Keratinocyte (primary cell): ENCODE measurements at regions not wholly inside any gene's neighbourhood (a gene's known extent, or its start where the extent isn't known, plus 50 kb on each side); places are given as distances from the start of the nearest gene placed in this dataset.

Experiments used
- DNase-seq: peaks from one replicate; pipeline ENCODE4 v3.0.0-alpha.2; 2011; ENCODE audit warnings: low read depth, missing footprints, low spot score
- FAIRE-seq: peaks from 2 replicates; lab custom pipeline; 2011; peaks lifted over from hg19 to GRCh38; lab: Jason Lieb, UNC
- H2AFZ ChIP-seq: 2 replicates; pipeline ENCODE4 v1.6.0; 2012; ENCODE audit warnings: low read length, control low read depth, inconsistent platforms; ENCODE audit not compliant: control insufficient read depth
- H3K27ac ChIP-seq: 2 replicates; pipeline ENCODE4 v1.5.1; 2011; ENCODE audit warnings: low read length; ENCODE audit not compliant: control insufficient read depth, insufficient read depth
- H3K27me3 ChIP-seq: 3 replicates; pipeline ENCODE4 v1.6.0; 2011; ENCODE audit warnings: low read length; ENCODE audit not compliant: control insufficient read depth, insufficient read depth; ENCODE audit errors: extremely low read depth
- H3K36me3 ChIP-seq, 2 experiments: 2 replicates in 1 of 2; 3 replicates in 1 of 2; pipeline ENCODE4 v1.5.1; 2011; ENCODE audit warnings: low read length in 2 of 2, mild to moderate bottlenecking in 1 of 2; ENCODE audit not compliant: control insufficient read depth in 2 of 2, insufficient read depth in 2 of 2; ENCODE audit errors: extremely low read depth in 1 of 2
- H3K4me1 ChIP-seq: 3 replicates; pipeline ENCODE4 v1.5.1; 2011; ENCODE audit warnings: low read length; ENCODE audit not compliant: control insufficient read depth, insufficient read depth; ENCODE audit errors: extremely low read depth
- H3K4me2 ChIP-seq: 3 replicates; pipeline ENCODE4 v1.6.0; 2011; ENCODE audit warnings: low read depth, low read length; ENCODE audit not compliant: control insufficient read depth, insufficient read depth; ENCODE audit errors: extremely low read depth
- H3K4me3 ChIP-seq, 3 experiments: fragments of 200-600 bp in 1 of 3; sonication (generic) in 1 of 3; 2 replicates in 2 of 3; 3 replicates in 1 of 3; pipeline ENCODE4 v1.5.1; 2011 to 2016; ENCODE audit warnings: low read length in 3 of 3, mild to moderate bottlenecking in 3 of 3, control low read depth in 2 of 3, inconsistent platforms in 1 of 3, low read depth in 1 of 3, mixed read lengths in 1 of 3, mixed run types in 1 of 3, moderate library complexity in 1 of 3; ENCODE audit not compliant: control insufficient read depth in 2 of 3, insufficient read depth in 2 of 3; ENCODE audit errors: extremely low read depth in 1 of 3
- H3K79me2 ChIP-seq: 2 replicates; pipeline ENCODE4 v1.6.0; 2012; ENCODE audit warnings: low read length; ENCODE audit not compliant: control insufficient read depth, insufficient read depth
- H3K9ac ChIP-seq: 3 replicates; pipeline ENCODE4 v1.6.0; 2011; ENCODE audit warnings: low read length; ENCODE audit not compliant: control insufficient read depth, insufficient read depth; ENCODE audit errors: extremely low read depth
- H3K9me1 ChIP-seq: 3 replicates; pipeline ENCODE4 v1.6.0; 2011; ENCODE audit warnings: low read length; ENCODE audit not compliant: control insufficient read depth, insufficient read depth; ENCODE audit errors: extremely low read depth
- H3K9me3 ChIP-seq: 2 replicates; pipeline ENCODE4 v1.5.1; 2012; ENCODE audit warnings: low read depth, low read length; ENCODE audit not compliant: control insufficient read depth
- H4K20me1 ChIP-seq: 3 replicates; pipeline ENCODE4 v1.6.0; 2011; ENCODE audit warnings: low read length; ENCODE audit not compliant: control insufficient read depth, insufficient read depth; ENCODE audit errors: extremely low read depth
- EZH2 ChIP-seq: IDR thresholded peaks from one replicate; pipeline ENCODE4 v1.6.1; 2012; ENCODE audit warnings: inconsistent platforms, mild to moderate bottlenecking, low read length, moderate library complexity
- dilution Hi-C: fragments of 300-500 bp; cut with MboI; formaldehyde crosslinking; loops from one replicate; pipeline ENCODE4 v1.7.0; 2020; ENCODE audit warnings: low sequenced_read_pairs; ENCODE audit not compliant: extremely low pct_ligation_motif_present
- TF ChIP-seq, protein P1 (sequence below), 3 experiments: IDR thresholded peaks in 1 of 3; conservative IDR thresholded peaks in 1 of 3; optimal IDR thresholded peaks in 1 of 3; 2 replicates in 2 of 3; 3 replicates in 1 of 3; pipeline versions ENCODE3 to v1.5.1; 2011; ENCODE audit warnings: low read length in 3 of 3, mild to moderate bottlenecking in 3 of 3, moderate library complexity in 2 of 3, control low read depth in 1 of 3, inconsistent platforms in 1 of 3; ENCODE audit not compliant: insufficient read depth in 2 of 3; ENCODE audit errors: extremely low read depth in 1 of 3

GRCh38 chr1:81340239-81340638, 460.5 kb upstream of the ADGRL2 start:
- Histone ChIP-seq H4K20me1 (no peaks in the 10 kb centered on the region), H3K9ac (no peak overlapping the region), H3K9me3 (no peaks in the 10 kb centered on the region), H3K79me2 (no peaks in the 10 kb centered on the region), H3K4me1 (no peaks in the 10 kb centered on the region), H3K9me1 (no peaks in the 10 kb centered on the region), H3K27ac (no peak overlapping the region), H3K4me2 (no peak overlapping the region), H3K27me3 (no peaks in the 10 kb centered on the region), H3K4me3 (no peak overlapping the region), H2AFZ (no peak overlapping the region), H3K36me3 (no peaks in the 10 kb centered on the region)
- TF ChIP-seq EZH2, result no peak
- TF ChIP-seq, protein P1, sequence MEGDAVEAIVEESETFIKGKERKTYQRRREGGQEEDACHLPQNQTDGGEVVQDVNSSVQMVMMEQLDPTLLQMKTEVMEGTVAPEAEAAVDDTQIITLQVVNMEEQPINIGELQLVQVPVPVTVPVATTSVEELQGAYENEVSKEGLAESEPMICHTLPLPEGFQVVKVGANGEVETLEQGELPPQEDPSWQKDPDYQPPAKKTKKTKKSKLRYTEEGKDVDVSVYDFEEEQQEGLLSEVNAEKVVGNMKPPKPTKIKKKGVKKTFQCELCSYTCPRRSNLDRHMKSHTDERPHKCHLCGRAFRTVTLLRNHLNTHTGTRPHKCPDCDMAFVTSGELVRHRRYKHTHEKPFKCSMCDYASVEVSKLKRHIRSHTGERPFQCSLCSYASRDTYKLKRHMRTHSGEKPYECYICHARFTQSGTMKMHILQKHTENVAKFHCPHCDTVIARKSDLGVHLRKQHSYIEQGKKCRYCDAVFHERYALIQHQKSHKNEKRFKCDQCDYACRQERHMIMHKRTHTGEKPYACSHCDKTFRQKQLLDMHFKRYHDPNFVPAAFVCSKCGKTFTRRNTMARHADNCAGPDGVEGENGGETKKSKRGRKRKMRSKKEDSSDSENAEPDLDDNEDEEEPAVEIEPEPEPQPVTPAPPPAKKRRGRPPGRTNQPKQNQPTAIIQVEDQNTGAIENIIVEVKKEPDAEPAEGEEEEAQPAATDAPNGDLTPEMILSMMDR (optimal IDR thresholded peaks at IDR 0.05 in 1 of 3, IDR thresholded peaks at IDR 0.05 in 1 of 3, conservative IDR thresholded peaks at IDR 0.05 in 1 of 3; ENCODE audit: extremely low read depth in 1 of 3, insufficient read depth in 2 of 3, low read length in 3 of 3), result no peak
- DNase-seq (no peak), FAIRE-seq (no peak)
- dilution Hi-C loops, result no loop called here

- FAIRE-seq (no peak), DNase-seq (no peak)
- Histone ChIP-seq H3K9ac (no peak overlapping the region), H2AFZ (no peak overlapping the region), H3K9me1 (no peaks in the 10 kb centered on the region), H4K20me1 (no peaks in the 10 kb centered on the region), H3K27ac (no peak overlapping the region), H3K4me3 (no peak overlapping the region), H3K36me3 (no peaks in the 10 kb centered on the region), H3K9me3 (no peaks in the 10 kb centered on the region), H3K4me2 (no peak overlapping the region), H3K27me3 (no peaks in the 10 kb centered on the region), H3K4me1 (no peaks in the 10 kb centered on the region), H3K79me2 (no peaks in the 10 kb centered on the region)
- dilution Hi-C loops, result no loop called here
- TF ChIP-seq, protein P1 (optimal IDR thresholded peaks at IDR 0.05 in 1 of 3, IDR thresholded peaks at IDR 0.05 in 1 of 3, conservative IDR thresholded peaks at IDR 0.05 in 1 of 3; ENCODE audit: extremely low read depth in 1 of 3, insufficient read depth in 2 of 3, low read length in 3 of 3), result no peak
- TF ChIP-seq EZH2, result no peak
These were observed 463.5 kb upstream of the ADGRL2 start for GRCh38 chr1:81337226-81337625.
